Endothelial cell of umbilical vein (primary cell): ENCODE measurements at regions not wholly inside any gene's neighbourhood (a gene's known extent, or its start where the extent isn't known, plus 50 kb on each side); places are given as distances from the start of the nearest gene placed in this dataset.

Experiments used
- BruUV-seq: library from RNA; stranded (reverse); fragments of 400-500 nt; replicated peaks from 2 replicates; lab custom pipeline; 2021; lab: Mats Ljungman, UMichigan
- CTCF ChIA-PET: fragments of 300-600, 350-600 bp; sonication (Branson Sonifier 250); formaldehyde crosslinking; loops from one replicate; lab custom pipeline; 2021; ENCODE audit warnings: antibody characterized with exemption, inconsistent platforms; lab: Charles Lee
- POLR2A ChIA-PET: fragments of 300-600, 350-600 bp; sonication (Branson Sonifier 250); formaldehyde crosslinking; loops from one replicate; lab custom pipeline; 2021; ENCODE audit warnings: antibody characterized with exemption, inconsistent platforms; lab: Charles Lee
- DNase-seq: peaks from one replicate; pipeline ENCODE4 v3.0.0-alpha.2; 2011; ENCODE audit warnings: low read depth, low spot score
- FAIRE-seq: peaks from 2 replicates; lab custom pipeline; 2011; peaks lifted over from hg19 to GRCh38; lab: Jason Lieb, UNC
- H2AFZ ChIP-seq: 2 replicates; pipeline ENCODE4 v1.6.0; 2012; ENCODE audit warnings: low read depth, low read length, control low read depth, inconsistent platforms
- H3K27ac ChIP-seq: 2 replicates; pipeline ENCODE4 v1.5.1; 2011; ENCODE audit warnings: low read depth, mild to moderate bottlenecking, control low read depth, low read length, moderate library complexity; ENCODE audit not compliant: insufficient read depth
- H3K27me3 ChIP-seq, 2 experiments: 2 replicates each; pipeline versions ENCODE4 v1.6.0 to v1.6.1; 2011; ENCODE audit warnings: low read length in 2 of 2, mixed read lengths in 1 of 2; ENCODE audit not compliant: control insufficient read depth in 2 of 2, insufficient read depth in 2 of 2
- H3K36me3 ChIP-seq, 2 experiments: 2 replicates in 1 of 2; 3 replicates in 1 of 2; pipeline ENCODE4 v1.5.1; 2011; ENCODE audit warnings: low read length in 2 of 2, mild to moderate bottlenecking in 1 of 2, moderate library complexity in 1 of 2; ENCODE audit not compliant: control insufficient read depth in 2 of 2, insufficient read depth in 2 of 2; ENCODE audit errors: extremely low read depth in 1 of 2
- H3K4me1 ChIP-seq: 3 replicates; pipeline ENCODE4 v1.5.1; 2011; ENCODE audit warnings: mild to moderate bottlenecking, low read length; ENCODE audit not compliant: control insufficient read depth, insufficient read depth; ENCODE audit errors: extremely low read depth
- H3K4me2 ChIP-seq: 2 replicates; pipeline ENCODE4 v1.6.1; 2011; ENCODE audit warnings: low read length, control low read depth, mixed read lengths; ENCODE audit not compliant: insufficient read depth
- H3K4me3 ChIP-seq, 3 experiments: fragments of 200-600 bp in 1 of 3; sonication (generic), shearing (Covaris generic) in 1 of 3; replicated peaks in 1 of 3; 2 replicates each; pipeline ENCODE4 v1.5.1; 2011 to 2016; ENCODE audit warnings: control low read depth in 3 of 3, low read length in 3 of 3, mild to moderate bottlenecking in 2 of 3, inconsistent platforms in 1 of 3, low read depth in 1 of 3, moderate library complexity in 1 of 3; ENCODE audit not compliant: insufficient read depth in 1 of 3
- H3K79me2 ChIP-seq: 2 replicates; pipeline ENCODE4 v1.6.0; 2012; ENCODE audit warnings: low read length, inconsistent platforms; ENCODE audit not compliant: control insufficient read depth, insufficient read depth
- H3K9ac ChIP-seq: replicated peaks from 2 replicates; pipeline ENCODE3; 2011; ENCODE audit warnings: low read length, control low read depth; ENCODE audit not compliant: insufficient read depth; ENCODE audit errors: extremely low read depth
- H3K9me1 ChIP-seq: replicated peaks from 3 replicates; pipeline ENCODE4 v1.6.0; 2011; ENCODE audit warnings: mild to moderate bottlenecking, low read length; ENCODE audit not compliant: control insufficient read depth, insufficient read depth; ENCODE audit errors: extremely low read depth
- H3K9me3 ChIP-seq: replicated peaks from 2 replicates; pipeline ENCODE4 v1.5.1; 2012; ENCODE audit warnings: low read length, inconsistent platforms; ENCODE audit not compliant: control insufficient read depth, insufficient read depth
- H4K20me1 ChIP-seq: replicated peaks from 2 replicates; pipeline ENCODE3; 2011; ENCODE audit warnings: mild to moderate bottlenecking, low read length; ENCODE audit not compliant: control insufficient read depth, insufficient read depth; ENCODE audit errors: extremely low read depth
- CTCF ChIP-seq, 2 donors: IDR thresholded peaks; 1 replicate in 1 of 2; 2 replicates in 1 of 2; pipeline ENCODE4 v1.5.1; 2011; ENCODE audit warnings: low read length in 2 of 2, mild to moderate bottlenecking in 2 of 2, moderate library complexity in 2 of 2, control low read depth in 1 of 2, inconsistent platforms in 1 of 2, low read depth in 1 of 2; ENCODE audit not compliant: insufficient read depth in 1 of 2; ENCODE audit errors: extremely low read depth in 1 of 2
- FOS ChIP-seq: IDR thresholded peaks from 2 replicates; pipeline ENCODE4 v1.6.1; 2011; ENCODE audit warnings: mild to moderate bottlenecking, low read length, moderate library complexity, borderline replicate concordance; ENCODE audit not compliant: insufficient read depth
- GATA2 ChIP-seq: IDR thresholded peaks from 2 replicates; pipeline ENCODE4 v1.7.0; 2011; ENCODE audit warnings: low read depth, mild to moderate bottlenecking, moderate library complexity, mixed read lengths, low read length; ENCODE audit not compliant: insufficient read length, insufficient read depth
- JUN ChIP-seq: IDR thresholded peaks from 2 replicates; pipeline ENCODE4 v1.6.1; 2011; ENCODE audit warnings: borderline replicate concordance, low read depth; ENCODE audit not compliant: insufficient read length, insufficient read depth
- MAX ChIP-seq: IDR thresholded peaks from 2 replicates; pipeline ENCODE4 v1.6.1; 2011; ENCODE audit not compliant: insufficient read depth, insufficient read length
- POLR2A ChIP-seq: IDR thresholded peaks from 2 replicates; pipeline ENCODE4 v1.6.1; 2012; ENCODE audit warnings: low read depth, mild to moderate bottlenecking, control low read depth, low read length
- POLR2AphosphoS5 ChIP-seq: IDR thresholded peaks from 2 replicates; pipeline ENCODE4 v1.6.1; 2012; ENCODE audit warnings: low read depth, mild to moderate bottlenecking, control low read depth, low read length, moderate library complexity; ENCODE audit not compliant: insufficient read depth
- dilution Hi-C: fragments of 300-500 bp; cut with MboI; formaldehyde crosslinking; loops from one replicate; pipeline ENCODE4 v1.15.0; 2019; ENCODE audit warnings: low sequenced_read_pairs; ENCODE audit not compliant: extremely low pct_ligation_motif_present
- intact Hi-C: fragments of 100-400 bp; cut with micrococcal nuclease; formaldehyde crosslinking; loops from one replicate; pipeline ENCODE4 v1.10.0; 2022

GRCh38 chr7:31234836-31235605 lies 105.5 kb downstream of the NEUROD6 start:
- intact Hi-C loops = no loop called here

More at GRCh38 chr7:31234836-31235605, 105.5 kb downstream of the NEUROD6 start:
- dilution Hi-C loops = no loop called here
- no TSS peak for BruUV-seq
- no peak for DNase-seq
- no peaks in the 10 kb centered on the region for H3K4me1 ChIP-seq
- no peak for TF ChIP-seq POLR2A
- no peak for TF ChIP-seq CTCF (IDR thresholded peaks at IDR 0.05; ENCODE audit: extremely low read depth in 1 of 2, insufficient read depth in 1 of 2, low read depth in 1 of 2, low read length in 2 of 2)
- TF ChIP-seq FOS = no peak
- no peak for TF ChIP-seq JUN
- TF ChIP-seq GATA2 = no peak
- TF ChIP-seq POLR2AphosphoS5 = no peak
- no peak for TF ChIP-seq MAX
- H3K4me3 ChIP-seq = no peak overlapping the region
- no peaks in the 10 kb centered on the region for H3K27me3 ChIP-seq
- CTCF ChIA-PET = no interaction called here
- H2AFZ ChIP-seq = no peak overlapping the region
- H3K4me2 ChIP-seq = no peak overlapping the region
- POLR2A ChIA-PET = no interaction called here
- H3K9me3 ChIP-seq = no peaks in the 10 kb centered on the region
- H4K20me1 ChIP-seq = no peaks in the 10 kb centered on the region
- H3K9me1 ChIP-seq = no peaks in the 10 kb centered on the region
- no peaks in the 10 kb centered on the region for H3K36me3 ChIP-seq
- no peak overlapping the region for H3K9ac ChIP-seq
- FAIRE-seq = no peak
- H3K79me2 ChIP-seq = no peaks in the 10 kb centered on the region
- no peak overlapping the region for H3K27ac ChIP-seq
